ENCODE measurements at regions not wholly inside any gene's neighbourhood (a gene's known extent, or its start where the extent isn't known, plus 50 kb on each side); places are given as distances from the start of the nearest gene placed in this dataset.

DNA sequence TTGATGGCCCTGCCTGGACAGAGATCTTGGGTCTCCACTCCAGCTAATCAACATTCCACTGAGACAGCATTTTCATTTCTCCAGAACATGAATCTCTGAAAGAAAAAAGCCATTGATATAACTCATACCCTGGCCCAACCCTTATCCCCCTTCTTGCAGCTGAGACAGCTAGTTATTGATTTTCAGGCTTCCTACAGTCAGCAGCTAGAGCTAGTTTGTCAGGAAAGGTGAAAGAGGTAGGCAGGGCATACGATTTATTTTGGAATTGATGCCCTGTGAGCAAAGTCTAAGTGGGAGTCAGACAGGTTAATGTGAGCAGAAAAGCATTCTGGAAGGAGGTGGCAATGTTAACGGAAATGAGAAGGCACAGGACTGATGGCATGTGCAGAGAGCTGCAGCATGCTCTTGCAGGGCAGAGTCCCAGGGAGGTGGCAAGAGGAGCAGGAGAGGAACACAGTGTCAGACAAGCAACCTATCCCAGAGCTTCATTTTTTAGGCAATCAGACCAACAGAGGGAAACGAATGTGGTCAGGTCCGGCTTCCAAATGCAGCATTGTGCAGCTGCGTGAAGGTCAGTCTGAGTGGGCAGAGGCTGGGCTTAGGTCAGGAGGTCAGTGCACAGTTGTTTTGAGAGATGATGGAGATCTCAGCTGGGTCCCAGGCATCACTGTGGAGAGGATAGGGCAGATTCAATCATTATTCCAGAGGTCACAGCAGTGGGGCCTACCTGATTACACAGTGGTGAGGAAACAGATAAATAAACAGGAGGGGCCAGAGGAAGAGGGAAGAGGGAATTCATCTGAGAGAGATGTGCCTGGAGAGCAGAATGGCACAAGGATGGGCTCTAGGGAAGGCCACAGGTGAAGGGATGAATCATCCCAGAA is 134.8 kb downstream of the CMPK2 start:
- TF ChIP-seq, protein P1, sequence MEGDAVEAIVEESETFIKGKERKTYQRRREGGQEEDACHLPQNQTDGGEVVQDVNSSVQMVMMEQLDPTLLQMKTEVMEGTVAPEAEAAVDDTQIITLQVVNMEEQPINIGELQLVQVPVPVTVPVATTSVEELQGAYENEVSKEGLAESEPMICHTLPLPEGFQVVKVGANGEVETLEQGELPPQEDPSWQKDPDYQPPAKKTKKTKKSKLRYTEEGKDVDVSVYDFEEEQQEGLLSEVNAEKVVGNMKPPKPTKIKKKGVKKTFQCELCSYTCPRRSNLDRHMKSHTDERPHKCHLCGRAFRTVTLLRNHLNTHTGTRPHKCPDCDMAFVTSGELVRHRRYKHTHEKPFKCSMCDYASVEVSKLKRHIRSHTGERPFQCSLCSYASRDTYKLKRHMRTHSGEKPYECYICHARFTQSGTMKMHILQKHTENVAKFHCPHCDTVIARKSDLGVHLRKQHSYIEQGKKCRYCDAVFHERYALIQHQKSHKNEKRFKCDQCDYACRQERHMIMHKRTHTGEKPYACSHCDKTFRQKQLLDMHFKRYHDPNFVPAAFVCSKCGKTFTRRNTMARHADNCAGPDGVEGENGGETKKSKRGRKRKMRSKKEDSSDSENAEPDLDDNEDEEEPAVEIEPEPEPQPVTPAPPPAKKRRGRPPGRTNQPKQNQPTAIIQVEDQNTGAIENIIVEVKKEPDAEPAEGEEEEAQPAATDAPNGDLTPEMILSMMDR (IDR thresholded peaks at IDR 0.05; ENCODE audit: insufficient read depth, low read depth, low read length, missing control alignments) = no peak
- DNase-seq (ENCODE audit: low read depth) = no peak
- no peak overlapping the region for H3K4me3 ChIP-seq (ENCODE audit: low read length)

DNA sequence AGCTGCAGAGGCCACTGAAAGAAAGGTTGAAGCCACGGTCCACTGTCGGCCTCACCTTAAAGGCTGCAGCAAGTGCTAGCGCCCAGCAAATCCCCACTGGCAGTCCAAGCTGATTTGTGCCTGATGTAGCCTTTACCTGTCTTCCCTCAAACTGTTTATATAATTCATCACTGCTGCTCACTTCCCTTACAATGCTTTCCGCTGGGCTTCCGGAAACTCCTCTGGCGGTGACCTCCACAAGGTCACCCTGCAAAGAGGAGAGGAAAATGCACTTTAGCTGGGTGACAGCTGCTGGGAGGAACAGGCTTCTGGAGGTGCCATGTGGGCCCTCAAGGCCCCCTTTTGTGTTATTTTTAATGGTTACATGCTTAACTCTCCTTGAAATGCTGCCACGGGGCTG is 126.2 kb downstream of the CMPK2 start:
- no peak for DNase-seq (ENCODE audit: low read depth)
- no peak overlapping the region for H3K4me3 ChIP-seq (ENCODE audit: low read length)
- TF ChIP-seq, protein P1 (IDR thresholded peaks at IDR 0.05; ENCODE audit: insufficient read depth, low read depth, low read length, missing control alignments) = no peak

DNA sequence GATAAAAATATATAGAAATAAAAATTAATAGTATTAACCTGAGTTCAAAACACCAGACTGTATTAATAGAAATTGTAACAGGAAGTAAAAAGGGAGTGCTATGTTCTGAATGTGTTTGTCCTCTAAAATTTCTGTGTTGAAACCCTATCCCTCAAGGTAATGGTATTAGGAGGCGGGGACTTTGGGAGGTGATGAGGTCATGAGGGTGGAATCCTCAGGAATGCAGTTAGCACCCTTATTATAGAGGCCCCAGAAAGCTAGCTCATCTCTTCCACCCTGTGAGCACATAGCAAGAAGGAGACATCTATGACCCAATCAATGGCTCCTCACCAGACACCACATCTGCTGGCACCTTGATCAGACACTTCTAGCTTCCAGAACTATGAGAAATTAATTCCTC is 124.5 kb downstream of the CMPK2 start:
- no peak overlapping the region for H3K4me3 ChIP-seq (ENCODE audit: low read length)
- TF ChIP-seq, protein P1 (IDR thresholded peaks at IDR 0.05; ENCODE audit: insufficient read depth, low read depth, low read length, missing control alignments) = no peak
- no peak for DNase-seq (ENCODE audit: low read depth)

DNA sequence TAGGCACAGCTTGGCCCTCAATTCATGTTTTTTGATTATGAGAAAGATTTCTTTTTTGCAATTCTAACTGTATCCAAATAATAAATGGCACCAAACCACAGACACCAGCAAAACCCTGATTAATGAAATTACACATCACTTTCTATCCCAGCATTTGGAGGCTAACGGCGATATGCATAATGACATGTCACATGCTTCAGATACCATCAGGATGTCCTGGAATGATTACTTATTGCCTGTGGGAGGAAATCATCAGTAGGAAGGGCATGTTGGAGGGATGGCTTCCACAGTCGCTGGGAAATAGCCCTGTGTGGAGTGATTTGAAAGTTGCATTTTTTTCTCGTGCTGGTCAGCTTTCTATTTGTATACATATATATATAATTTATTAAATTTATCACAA is 121.7 kb downstream of the CMPK2 start:
- H3K4me3 ChIP-seq (ENCODE audit: low read length) = no peak overlapping the region
- DNase-seq (ENCODE audit: low read depth) = no peak
- TF ChIP-seq, protein P1 (IDR thresholded peaks at IDR 0.05; ENCODE audit: insufficient read depth, low read depth, low read length, missing control alignments) = no peak

DNA sequence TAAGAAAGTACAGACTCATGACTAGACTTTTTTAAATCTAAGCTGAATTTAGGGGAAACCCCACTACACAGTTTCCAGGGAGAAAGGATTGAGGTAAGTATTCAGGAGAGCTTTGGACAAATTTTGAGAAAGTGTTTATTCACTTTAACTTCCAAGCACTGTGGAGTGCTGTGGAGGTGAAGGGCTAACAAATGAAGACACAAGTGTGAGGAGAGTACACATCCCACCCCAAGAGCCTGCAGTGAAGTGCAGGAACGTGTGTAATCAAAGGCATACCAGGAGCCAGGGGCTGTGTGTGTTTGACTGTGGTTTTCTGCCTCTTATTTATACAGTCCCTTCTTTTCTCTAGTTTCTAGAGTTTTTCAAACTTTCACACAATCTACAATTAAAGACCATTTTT is 118.3 kb downstream of the CMPK2 start:
- DNase-seq (ENCODE audit: low read depth) = no peak
- H3K4me3 ChIP-seq (ENCODE audit: low read length) = no peak overlapping the region
- TF ChIP-seq, protein P1 (IDR thresholded peaks at IDR 0.05; ENCODE audit: insufficient read depth, low read depth, low read length, missing control alignments) = no peak

DNA sequence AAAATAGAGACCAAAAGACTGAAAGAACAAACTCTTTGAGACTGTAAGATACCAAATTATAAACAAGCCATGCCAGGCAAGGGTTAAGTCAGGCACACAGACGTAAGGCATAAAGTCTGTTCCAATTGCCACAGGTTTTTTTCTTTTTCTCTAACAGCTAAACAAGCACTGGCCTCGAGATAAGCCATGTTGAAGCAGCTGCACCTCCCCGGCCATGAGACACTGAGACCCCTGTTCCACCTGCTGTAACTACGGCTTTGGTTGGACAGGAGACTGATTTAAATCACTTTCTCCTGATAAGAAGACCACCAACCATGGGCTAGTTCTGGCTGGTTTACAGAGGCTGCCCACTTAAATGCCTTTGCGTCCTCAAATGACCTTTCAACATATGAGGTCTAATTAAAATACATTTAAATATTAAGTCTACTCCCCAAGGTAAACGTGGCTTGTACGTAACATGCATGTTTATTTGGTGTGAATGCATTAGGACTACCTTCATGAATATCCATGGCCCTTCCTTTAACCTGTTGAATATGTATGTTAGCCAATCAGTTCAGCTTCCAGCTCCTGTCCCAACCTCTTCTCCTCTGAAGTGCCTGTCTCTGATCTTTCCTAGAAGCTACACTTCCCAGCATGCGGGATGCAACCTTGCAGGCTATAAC is 117.2 kb downstream of the CMPK2 start:
- DNase-seq (ENCODE audit: low read depth) = no peak
- TF ChIP-seq, protein P1 (IDR thresholded peaks at IDR 0.05; ENCODE audit: insufficient read depth, low read depth, low read length, missing control alignments) = no peak
- no peak overlapping the region for H3K4me3 ChIP-seq (ENCODE audit: low read length)
